Amniotic stem cell (primary cell): ENCODE measurements at regions not wholly inside any gene's neighbourhood (a gene's known extent, or its start where the extent isn't known, plus 50 kb on each side); places are given as distances from the start of the nearest gene placed in this dataset.
A peak's percentile ranks its signal among the peaks of the same experiment; 100 is the strongest.
"Not testable (repeated sequence)": the region's sequence is repeated elsewhere in the genome, so short reads cannot be mapped to it uniquely, and the experiment has no call there.

Source experiments
- DNase-seq: peaks from one replicate; lab custom pipeline; 2025; lab: John Stamatoyannopoulos, UW

DNA sequence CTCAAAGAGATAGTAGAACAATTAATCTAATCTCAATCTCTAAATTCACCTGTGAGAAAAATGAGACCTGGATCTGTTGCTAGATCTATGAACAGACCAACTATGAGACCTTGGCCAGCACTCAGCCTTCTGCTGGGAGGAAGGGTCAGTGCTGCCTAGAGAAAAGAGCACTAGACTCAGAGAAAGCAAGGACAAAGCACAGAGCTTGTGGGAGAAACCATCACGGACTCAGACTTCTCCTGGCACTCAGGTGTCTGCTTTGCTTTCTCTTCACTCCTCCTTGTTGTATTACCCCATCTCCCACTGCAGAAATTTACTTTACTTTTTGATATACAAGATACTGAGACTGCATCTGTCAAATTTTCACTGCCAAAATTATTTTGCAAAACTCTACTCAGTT lies 890.0 kb upstream of the NUDT12 start:
- DNase-seq: no peak

DNA sequence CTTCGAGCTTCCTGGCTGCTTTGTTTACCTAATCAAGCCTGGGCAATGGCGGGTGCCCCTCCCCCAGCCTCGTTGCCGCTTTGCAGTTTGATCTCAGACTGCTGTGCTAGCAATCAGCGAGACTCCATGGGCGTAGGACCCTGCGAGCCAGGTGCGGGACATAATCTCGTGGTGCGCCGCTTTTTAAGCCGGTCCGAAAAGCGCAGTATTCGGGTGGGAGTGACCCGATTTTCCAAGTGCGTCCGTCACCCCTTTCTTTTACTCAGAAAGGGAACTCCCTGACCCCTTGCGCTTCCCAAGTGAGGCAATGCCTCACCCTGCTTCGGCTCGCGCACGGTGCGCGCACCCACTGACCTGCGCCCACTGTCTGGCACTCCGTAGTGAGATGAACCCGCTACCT lies 889.3 kb upstream of the NUDT12 start:
- DNase-seq: not testable (repeated sequence)

DNA sequence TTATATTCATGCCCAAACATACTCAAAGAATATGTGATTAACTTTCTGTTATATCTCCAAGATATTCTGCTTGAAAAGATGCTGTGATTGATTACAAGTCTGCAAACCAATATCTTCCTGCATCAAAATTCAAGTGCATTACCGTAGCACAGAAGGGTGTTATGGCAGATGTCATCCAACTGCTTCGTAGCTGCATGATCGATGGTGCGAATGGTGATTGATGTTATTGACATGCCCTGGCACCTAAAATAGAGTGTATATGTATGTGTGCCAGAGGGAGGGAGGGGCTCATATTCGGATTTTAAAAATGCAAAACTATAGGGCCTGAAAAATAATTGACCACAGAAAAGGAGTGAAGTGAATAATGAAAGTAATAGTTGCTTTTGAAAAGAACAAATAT lies 882.1 kb upstream of the NUDT12 start:
- no peak for DNase-seq

DNA sequence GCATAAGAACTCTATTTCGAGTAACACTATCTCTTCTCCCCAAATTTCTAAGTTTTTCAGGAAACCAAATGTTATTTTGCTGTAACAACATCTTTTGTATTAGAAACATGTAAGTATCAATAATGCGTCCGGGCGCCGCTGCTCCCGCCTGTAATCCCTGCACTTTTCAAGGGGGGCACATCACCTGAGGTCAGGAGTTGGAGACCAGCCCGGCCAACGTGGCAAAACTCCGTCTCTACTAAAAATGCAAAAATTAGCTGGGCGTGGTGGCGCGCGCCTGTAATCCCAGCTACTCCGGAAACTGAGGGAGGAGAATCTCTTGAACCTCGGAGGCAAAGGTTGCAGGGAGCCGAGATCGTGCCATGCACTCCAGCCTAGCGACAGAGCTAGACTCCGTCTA lies 881.1 kb upstream of the NUDT12 start:
- no peak for DNase-seq

DNA sequence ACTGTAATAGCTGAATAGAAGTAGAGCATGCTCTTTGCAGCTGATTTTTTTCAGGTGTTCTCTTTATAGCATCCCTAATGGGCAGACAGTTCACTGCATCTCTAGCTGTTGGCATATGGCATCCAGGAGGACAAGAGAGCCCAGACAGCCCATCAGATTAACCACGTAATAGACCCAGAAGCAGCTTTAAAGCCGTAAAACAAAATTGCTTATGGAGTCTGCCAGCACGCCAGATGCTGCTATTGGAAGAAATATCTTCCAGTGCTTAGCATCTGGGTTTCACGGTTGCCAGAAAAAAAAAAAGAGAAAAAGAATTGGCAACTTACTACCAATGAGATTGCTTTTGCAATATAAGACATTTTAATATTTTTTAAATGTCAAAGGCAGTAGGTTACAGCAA lies 869.4 kb upstream of the NUDT12 start:
- DNase-seq: no peak

DNA sequence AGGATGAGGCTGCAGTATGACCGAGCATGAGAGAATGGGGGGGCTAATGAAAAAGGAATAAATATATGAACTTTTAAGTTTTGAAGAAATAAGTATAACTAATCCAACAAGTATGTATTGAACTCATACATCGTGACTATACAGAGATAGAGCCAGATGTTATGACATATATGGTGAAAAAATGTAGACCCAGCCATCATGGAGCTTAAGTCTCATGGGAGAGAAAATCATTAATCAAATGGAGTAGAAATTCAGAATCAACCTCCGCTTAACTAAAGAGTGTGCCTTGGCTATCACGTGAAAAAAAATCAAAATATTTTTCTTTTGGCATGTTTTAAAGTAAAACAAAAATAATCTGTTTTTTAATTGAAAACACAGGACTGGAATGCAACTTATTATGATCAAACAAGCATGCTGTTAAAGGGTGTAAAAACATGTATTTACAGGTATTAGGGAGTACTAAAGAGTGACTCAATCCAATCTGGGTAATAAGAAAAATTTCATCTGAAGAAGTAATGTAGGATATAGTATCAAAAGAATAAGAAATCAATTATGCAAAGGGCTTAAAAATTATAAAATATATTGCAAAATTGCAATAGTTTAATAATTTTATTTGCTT lies 868.5 kb upstream of the NUDT12 start:
- no peak for DNase-seq

DNA sequence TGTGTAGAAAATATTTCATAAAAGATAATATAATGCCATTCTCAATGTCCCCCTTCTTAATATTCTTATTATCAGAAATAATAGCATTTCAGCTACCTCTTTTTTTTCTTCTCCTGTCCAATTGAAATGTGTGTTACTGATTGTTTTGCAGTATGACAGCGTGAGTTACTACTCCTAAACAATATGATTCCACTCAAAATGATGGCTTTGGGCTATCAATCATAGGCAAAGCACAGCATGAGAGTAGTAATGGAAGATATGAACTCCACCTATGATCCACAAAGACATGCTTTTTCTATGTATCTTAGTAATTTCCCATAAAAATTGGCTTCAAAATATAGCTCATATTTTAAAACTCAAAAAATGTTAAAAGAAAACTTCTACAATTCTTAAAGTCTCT lies 867.3 kb upstream of the NUDT12 start:
- DNase-seq: no peak

DNA sequence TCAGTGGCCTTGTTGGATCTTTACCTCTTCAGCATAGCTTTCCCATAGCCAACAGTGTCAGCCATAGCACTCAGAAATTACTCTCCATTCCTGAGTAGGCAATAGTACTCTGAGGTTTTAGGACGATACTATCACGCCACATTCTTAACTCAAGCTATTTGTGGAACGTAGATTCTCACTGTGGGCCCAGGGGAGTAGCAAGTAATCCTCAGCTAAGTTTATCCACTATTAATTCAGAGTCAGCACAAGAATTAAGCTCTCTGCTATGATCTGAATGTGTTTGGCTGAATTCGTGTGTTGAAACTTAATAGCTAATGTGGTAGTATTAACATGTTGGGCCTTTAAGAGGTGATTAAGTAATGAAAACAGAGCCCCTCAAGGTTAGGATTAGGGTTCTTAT lies 858.8 kb upstream of the NUDT12 start:
- no peak for DNase-seq

DNA sequence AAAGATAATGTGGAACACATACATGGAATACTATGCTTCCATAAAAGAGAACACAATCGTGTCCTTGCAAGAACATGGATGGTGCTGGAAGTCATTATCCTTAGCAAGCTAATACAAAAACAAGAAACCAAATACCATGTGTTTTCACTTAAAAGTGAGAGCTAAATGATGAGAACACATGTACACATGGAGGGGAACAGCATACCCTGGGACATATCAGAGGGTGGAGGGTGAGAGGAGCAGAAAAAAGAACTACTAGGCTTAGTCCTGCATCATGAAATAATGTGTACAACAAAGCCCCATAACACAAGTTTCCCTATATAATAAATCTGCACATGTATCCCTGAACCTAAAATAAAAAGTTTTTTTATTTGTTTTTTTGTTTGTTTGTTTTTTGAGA lies 855.5 kb upstream of the NUDT12 start:
- DNase-seq: no peak

DNA sequence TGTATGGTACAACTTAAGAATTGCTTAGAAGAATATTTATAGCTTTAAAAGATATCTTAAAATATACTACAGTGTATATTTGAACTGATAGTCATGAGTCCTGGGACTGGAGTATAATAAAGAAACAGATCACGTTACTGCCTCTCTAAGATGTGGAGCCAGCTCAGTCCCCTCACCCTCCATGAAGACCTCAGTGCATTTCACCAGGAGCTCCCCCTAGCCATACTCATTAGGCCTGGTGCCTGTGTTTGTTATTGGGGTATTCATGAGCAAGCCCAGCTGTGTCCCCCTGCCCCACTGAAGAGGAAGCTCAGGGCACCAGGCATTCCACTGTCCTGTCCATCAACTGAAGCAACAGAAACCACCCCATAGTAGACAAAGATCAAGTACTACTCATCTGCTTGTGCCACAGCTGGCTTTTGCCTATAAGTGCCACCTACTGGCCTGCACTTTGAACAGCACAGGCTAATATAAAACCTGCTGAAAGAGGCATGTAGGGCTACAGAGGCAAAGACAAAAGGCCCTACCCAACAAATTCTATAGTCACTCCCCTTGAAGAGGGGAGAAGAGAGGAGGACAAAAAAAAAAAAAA lies 850.2 kb upstream of the NUDT12 start:
- DNase-seq: peak; percentile 11

DNA sequence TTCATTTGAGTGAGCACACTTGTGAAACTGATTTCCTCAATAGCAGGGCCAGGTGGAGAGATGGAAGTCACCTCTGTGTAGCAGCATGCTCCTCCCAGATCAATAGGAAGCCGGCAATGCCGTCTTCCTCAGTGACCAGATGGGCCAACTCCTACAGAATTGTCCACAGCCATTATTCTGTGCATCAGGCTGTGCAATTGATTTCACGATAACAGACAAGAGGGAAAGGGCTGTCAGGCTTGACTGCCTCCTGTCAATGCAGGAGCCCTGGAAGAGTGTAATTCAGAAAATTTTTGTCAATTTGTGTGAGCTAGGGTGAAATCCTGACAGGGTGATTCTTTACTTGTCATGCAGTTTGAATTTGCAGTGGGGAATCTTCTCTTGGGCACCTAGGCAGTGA lies 838.4 kb upstream of the NUDT12 start:
- no peak for DNase-seq

DNA sequence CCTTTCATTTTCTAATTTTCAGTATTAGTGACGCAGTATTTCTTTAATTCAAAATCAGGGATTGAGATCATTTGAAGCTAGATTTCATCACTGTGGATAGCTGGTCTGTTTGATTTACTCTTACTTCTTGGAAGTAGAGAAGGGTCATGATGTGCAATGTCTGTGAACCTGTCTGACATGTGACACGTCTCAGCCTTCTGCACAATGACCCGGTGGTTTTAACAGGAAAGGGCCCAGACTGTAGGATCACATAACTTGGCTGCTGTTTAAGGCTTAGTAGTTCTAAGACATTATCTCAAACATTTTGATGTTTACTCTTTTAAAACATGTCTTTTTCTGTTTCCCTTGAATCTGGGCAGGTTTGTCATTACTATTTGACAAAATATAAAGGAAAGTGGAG lies 823.3 kb upstream of the NUDT12 start:
- DNase-seq: no peak

DNA sequence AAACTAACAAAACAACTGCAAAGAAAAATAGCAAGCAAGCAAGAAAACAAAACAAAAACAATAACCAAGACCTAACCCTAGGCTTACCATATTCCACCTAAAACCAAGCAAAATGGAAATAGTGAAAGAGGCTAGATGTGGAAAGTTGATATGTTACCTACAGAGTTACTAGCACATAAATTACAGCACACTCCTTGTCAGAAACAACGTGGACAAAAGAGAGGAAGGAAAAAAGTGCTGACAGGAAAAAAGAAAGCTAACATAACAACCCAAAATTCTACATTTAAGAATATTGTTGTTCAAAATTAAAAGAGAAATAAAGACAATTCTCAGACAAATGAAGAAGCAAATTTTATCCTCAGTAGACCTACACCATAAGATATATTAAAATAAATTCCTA lies 812.8 kb upstream of the NUDT12 start:
- no peak for DNase-seq

DNA sequence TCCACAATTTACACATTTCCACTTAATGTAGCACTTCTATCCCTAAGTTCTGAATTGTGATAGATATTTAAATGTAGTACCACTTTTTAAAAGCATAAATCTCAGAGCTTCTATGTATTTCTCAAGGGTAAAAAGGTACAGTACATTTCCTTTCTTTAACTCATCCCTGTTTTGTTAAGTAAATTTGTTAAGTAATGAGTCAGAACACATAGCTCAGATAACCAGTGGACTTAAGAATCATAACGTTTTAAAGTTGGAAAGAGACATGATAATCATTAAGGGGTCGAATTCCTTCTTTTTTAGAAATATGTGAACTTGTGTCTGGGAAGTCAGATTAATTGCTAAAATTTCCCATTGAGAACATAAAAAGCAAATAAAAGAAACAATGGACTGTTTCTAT lies 810.2 kb upstream of the NUDT12 start:
- no peak for DNase-seq

DNA sequence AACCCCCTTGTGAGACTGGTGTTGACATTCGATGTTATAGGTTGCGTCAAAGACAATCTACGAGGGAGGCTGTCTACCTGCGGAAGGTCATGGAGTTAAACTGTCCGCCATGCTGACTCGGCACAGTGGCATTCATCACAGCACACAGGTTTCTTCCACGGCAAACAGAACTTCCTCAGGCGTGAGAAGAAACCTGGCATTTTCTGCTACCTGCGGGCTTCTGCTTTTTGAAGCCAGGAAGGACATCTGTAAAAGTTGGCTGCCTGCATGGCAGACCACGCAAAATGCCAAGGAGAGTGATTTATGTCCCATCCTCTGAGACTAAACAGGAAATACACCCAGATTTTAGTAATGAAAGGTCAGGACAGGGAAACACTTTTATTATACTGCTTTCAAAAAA lies 809.8 kb upstream of the NUDT12 start:
- DNase-seq: no peak

DNA sequence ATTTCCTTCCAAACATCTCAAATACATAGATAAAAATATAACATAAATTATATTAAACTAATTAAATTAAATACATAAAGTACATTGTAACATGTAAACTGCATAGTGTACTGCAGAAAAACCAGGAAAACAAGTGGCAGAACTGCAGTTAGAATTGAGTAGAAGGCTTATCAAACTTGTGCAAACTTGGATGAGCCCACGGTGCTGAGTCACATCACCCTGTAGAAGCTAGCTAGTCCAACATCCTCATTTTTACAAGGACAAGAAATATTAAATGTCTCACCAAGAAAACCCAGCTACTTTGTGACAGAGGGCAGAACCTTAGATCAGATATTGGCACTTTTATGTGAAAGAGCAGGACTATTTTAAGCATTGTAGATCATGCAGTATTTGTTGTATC lies 807.9 kb upstream of the NUDT12 start:
- DNase-seq: no peak

DNA sequence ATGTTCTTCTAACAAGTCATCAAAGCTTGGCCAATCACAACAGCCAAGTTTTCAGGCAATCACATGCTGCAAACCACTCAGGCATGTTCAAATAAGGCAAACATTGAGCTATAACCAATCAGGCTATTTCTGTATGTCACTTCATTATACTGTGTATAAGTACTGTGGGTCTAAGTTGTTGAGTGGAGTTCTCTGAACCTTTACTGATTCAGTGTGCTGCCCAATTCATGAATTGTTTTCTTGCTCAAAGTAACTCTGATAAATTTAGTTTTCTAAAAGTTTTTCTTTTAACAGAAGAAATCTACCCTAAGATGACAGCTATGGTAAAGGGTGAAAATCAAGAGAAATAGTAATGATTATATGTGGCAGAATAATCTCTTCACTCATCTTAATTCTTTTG lies 805.4 kb upstream of the NUDT12 start:
- DNase-seq: no peak

DNA sequence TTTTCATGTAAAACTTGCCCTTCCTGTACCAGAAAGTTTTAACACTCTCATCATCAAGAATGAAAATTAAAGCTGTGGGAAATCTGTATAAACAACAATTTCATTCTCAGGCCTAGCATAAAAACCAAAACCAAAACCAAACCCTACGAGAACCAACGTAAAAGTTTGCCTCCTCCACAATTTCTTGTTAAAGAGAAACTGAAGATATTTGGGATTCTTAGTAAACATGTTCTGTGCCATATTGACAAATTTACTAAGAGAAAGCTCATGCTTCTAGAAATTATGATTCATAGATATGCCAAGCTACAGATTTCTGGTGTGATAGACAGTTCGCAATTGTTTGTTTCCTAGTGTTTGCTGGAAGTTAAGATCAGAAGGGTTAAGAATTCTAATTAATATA lies 801.0 kb upstream of the NUDT12 start:
- DNase-seq: no peak

DNA sequence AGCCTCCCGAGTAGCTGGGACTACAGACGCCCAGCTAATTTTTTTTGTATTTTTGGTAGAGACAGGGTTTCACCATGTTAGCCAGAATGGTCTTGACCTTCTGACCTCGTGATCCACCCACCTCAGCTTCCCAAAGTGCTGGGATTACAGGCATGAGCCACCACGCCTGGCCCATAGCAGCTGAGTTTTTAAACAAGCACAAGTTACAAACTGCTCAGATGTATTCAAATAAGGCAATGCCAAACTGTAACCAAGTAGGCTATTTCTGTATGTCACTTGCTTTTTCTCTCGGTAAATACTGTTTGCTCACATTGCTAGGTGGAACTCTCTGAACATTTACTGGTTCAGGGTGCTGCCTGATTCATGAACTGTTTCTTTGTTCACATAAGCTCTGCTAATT lies 799.3 kb upstream of the NUDT12 start:
- DNase-seq: no peak

DNA sequence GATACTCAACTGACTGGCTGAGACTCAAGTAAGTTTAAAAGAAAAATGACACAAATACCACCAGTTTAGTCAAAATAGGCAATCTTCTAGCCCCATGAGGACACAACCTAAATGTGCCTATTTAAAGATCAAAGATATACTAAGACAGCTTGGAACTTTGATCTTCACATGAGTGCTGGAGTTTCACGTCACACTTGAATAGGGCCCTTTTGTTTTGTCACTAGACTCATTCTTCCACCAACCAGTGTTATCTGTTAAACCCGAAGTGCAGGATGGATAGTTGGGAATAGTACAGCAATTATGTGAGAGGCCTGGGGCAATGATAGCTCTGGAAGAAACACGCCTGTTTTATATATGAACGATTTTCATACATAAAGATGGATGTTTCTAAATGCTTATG lies 792.8 kb upstream of the NUDT12 start:
- DNase-seq: no peak

DNA sequence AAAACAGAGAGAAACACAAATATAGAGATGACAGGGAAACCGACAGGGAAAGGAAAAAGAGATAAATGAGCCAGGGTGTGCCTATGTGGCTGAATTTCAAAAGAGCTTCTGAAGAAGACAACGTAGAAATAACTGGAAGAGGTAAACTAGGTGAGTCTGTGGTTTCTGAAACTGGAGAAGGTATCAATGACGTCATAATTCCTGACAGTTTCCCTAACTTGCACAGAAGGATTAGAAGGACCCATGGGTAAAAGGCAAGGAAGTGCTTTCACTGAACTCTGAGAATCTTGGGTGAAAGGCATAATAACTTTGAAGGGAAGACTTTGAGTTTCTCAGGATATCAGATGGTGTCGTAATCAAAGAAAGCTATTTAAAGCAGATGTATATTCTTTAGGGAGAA lies 790.8 kb upstream of the NUDT12 start:
- DNase-seq: no peak

DNA sequence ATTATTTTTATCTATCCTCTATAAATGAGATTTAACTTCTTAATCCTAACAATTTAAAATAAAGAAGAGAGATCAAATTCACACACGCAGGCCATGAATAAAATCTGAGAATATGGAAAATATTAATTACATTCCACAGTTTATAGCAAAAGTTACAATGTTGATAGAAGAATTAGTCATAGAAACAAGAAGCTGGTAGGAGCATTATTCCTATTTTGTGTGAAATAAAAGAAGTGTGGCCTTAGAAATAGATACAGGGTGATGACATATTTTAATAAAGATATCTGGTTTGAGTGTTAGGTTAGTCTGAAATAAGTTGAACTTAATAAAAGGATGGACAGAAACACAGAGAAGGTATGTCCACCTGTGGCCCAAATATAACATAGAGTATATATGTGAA lies 790.4 kb upstream of the NUDT12 start:
- DNase-seq: no peak

DNA sequence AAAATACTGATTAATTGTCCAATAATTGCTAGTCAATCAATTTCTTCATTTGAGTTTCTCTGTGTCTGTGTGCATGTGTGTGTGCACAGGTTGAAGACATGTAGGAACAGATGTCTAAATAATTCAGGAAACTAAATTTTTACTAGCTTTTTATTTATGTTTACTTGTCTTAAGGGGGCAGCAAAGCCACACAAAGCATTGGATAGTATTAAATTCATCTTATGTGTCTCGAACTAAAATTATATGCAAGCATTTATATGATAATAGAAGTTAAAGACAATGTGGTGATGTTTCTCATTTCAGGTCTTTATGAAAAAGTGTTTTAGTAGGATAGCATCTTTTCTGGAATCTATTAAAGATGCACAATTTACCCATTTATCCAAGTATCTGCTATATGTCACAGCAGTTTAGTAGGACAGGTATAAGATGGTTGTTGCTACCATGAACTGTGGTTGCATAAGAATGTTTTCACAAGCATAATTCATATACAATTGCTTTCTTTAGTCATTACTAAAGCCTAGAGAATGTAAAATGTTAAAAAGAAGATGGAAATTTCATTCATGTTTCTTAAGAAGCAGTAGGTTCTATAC lies 784.6 kb upstream of the NUDT12 start:
- DNase-seq: no peak
